ENCODE measurements at regions not wholly inside any gene's neighbourhood (a gene's known extent, or its start where the extent isn't known, plus 50 kb on each side); places are given as distances from the start of the nearest gene placed in this dataset.

- no peak overlapping the region for H3K4me3 Mint-ChIP-seq
- TF ChIP-seq CTCF (IDR thresholded peaks at IDR 0.05; ENCODE audit: unreplicated experiment): no peak
- no peak overlapping the region for H3K27ac Mint-ChIP-seq
- peaks cover 14% of the 10 kb centered on the region for H3K9me3 Mint-ChIP-seq
- H3K27me3 Mint-ChIP-seq (ENCODE audit: low read depth): no peaks in the 10 kb centered on the region
- no peak for DNase-seq (ENCODE audit: low spot score in 2 of 2, unreplicated experiment in 2 of 2)
- H3K4me1 Mint-ChIP-seq: peaks cover 22% of the 10 kb centered on the region
- H3K36me3 Mint-ChIP-seq: no peaks in the 10 kb centered on the region
Observed at GRCh38 chr13:107961849-107962608, 253.3 kb downstream of the LIG4 start.

- Mint-ChIP-seq H3K27me3 (ENCODE audit: low read depth) (no peaks in the 10 kb centered on the region), H3K4me1 (peaks cover 22% of the 10 kb centered on the region), H3K27ac (no peak overlapping the region), H3K4me3 (no peak overlapping the region), H3K9me3 (peaks cover under 1% of the 10 kb centered on the region), H3K36me3 (no peaks in the 10 kb centered on the region)
- no peak for TF ChIP-seq CTCF (IDR thresholded peaks at IDR 0.05; ENCODE audit: unreplicated experiment)
- no peak for DNase-seq (ENCODE audit: low spot score in 2 of 2, unreplicated experiment in 2 of 2)
Observed at GRCh38 chr13:107960301-107960700, 255.0 kb downstream of the LIG4 start.

- H3K27me3 Mint-ChIP-seq (ENCODE audit: low read depth): no peaks in the 10 kb centered on the region
- TF ChIP-seq CTCF (IDR thresholded peaks at IDR 0.05; ENCODE audit: unreplicated experiment): no peak
- H3K27ac Mint-ChIP-seq: no peak overlapping the region
- no peak for DNase-seq (ENCODE audit: low spot score in 2 of 2, unreplicated experiment in 2 of 2)
- H3K9me3 Mint-ChIP-seq: peaks cover under 1% of the 10 kb centered on the region
- peaks cover 7% of the 10 kb centered on the region for H3K4me1 Mint-ChIP-seq
- H3K36me3 Mint-ChIP-seq: no peaks in the 10 kb centered on the region
- H3K4me3 Mint-ChIP-seq: no peak overlapping the region
Observed at GRCh38 chr13:107956889-107957288, 258.4 kb downstream of the LIG4 start.

- peaks cover 24% of the 10 kb centered on the region for H3K9me3 Mint-ChIP-seq
- peaks cover 2% of the 10 kb centered on the region for H3K36me3 Mint-ChIP-seq
- H3K4me1 Mint-ChIP-seq: no peaks in the 10 kb centered on the region
- H3K27ac Mint-ChIP-seq: no peak overlapping the region
- TF ChIP-seq CTCF (IDR thresholded peaks at IDR 0.05; ENCODE audit: unreplicated experiment): no peak
- DNase-seq (ENCODE audit: low spot score in 2 of 2, unreplicated experiment in 2 of 2): no peak
- no peak overlapping the region for H3K4me3 Mint-ChIP-seq
- H3K27me3 Mint-ChIP-seq (ENCODE audit: low read depth): no peaks in the 10 kb centered on the region
Observed at GRCh38 chr13:107942030-107942617, 273.2 kb downstream of the LIG4 start.

- Mint-ChIP-seq H3K27me3 (ENCODE audit: low read depth) (no peaks in the 10 kb centered on the region), H3K9me3 (peaks cover 24% of the 10 kb centered on the region), H3K27ac (no peak overlapping the region), H3K4me3 (no peak overlapping the region), H3K36me3 (peaks cover 2% of the 10 kb centered on the region), H3K4me1 (no peaks in the 10 kb centered on the region)
- DNase-seq (ENCODE audit: low spot score in 2 of 2, unreplicated experiment in 2 of 2): no peak
- TF ChIP-seq CTCF (IDR thresholded peaks at IDR 0.05; ENCODE audit: unreplicated experiment): no peak
Observed at GRCh38 chr13:107941345-107942029, 273.8 kb downstream of the LIG4 start.
